Stimulated activated CD4-positive, alpha-beta T cell treated with anti-CD3 and anti-CD28 coated beads, TNF-alpha, amount 100 ng/mL, for 48 hours (primary cell): ENCODE measurements at regions not wholly inside any gene's neighbourhood (a gene's known extent, or its start where the extent isn't known, plus 50 kb on each side); places are given as distances from the start of the nearest gene placed in this dataset.

Experiments used
- DNase-seq, 3 donors: peaks; one replicate each; pipeline ENCODE4 v3.0.0-alpha.2; 2020; ENCODE audit warnings: low read depth in 3 of 3

- no peak for DNase-seq
Observed at GRCh38 chr14:104370256-104370870, 209.2 kb upstream of the C14orf180 start.

GRCh38 chr14:104371031-104371430 lies 208.5 kb upstream of the C14orf180 start:
- no peak for DNase-seq

GRCh38 chr14:104371917-104372316 lies 207.6 kb upstream of the C14orf180 start:
- no peak for DNase-seq

GRCh38 chr14:104372390-104373054 lies 207.0 kb upstream of the C14orf180 start:
- no peak for DNase-seq

- DNase-seq, result no peak
Observed at GRCh38 chr14:104373055-104373854, 206.3 kb upstream of the C14orf180 start.

GRCh38 chr14:104373855-104374717 lies 205.5 kb upstream of the C14orf180 start:
- DNase-seq, result no peak

GRCh38 chr14:104374718-104375080 lies 204.9 kb upstream of the C14orf180 start:
- no peak for DNase-seq

GRCh38 chr14:104375551-104376201 lies 203.9 kb upstream of the C14orf180 start:
- no peak for DNase-seq

GRCh38 chr14:104376202-104377140 lies 203.1 kb upstream of the C14orf180 start:
- no peak for DNase-seq

- DNase-seq, result no peak
Observed at GRCh38 chr14:104377256-104377655, 202.3 kb upstream of the C14orf180 start.

GRCh38 chr14:104378698-104379113 lies 200.9 kb upstream of the C14orf180 start:
- DNase-seq, result no peak

- no peak for DNase-seq
Observed at GRCh38 chr14:104382361-104383087, 197.0 kb upstream of the C14orf180 start.

GRCh38 chr14:104383088-104383995 lies 196.2 kb upstream of the C14orf180 start:
- no peak for DNase-seq

GRCh38 chr14:104383996-104384775 lies 195.4 kb upstream of the C14orf180 start:
- no peak for DNase-seq

GRCh38 chr14:104384776-104385071 lies 194.8 kb upstream of the C14orf180 start:
- DNase-seq, result no peak

- DNase-seq, result no peak
Observed at GRCh38 chr14:104385111-104385510, 194.5 kb upstream of the C14orf180 start.

- DNase-seq, result no peak
Observed at GRCh38 chr14:104385531-104386101, 193.9 kb upstream of the C14orf180 start.
